ENCODE measurements at regions not wholly inside any gene's neighbourhood (a gene's known extent, or its start where the extent isn't known, plus 50 kb on each side); places are given as distances from the start of the nearest gene placed in this dataset.

DNA sequence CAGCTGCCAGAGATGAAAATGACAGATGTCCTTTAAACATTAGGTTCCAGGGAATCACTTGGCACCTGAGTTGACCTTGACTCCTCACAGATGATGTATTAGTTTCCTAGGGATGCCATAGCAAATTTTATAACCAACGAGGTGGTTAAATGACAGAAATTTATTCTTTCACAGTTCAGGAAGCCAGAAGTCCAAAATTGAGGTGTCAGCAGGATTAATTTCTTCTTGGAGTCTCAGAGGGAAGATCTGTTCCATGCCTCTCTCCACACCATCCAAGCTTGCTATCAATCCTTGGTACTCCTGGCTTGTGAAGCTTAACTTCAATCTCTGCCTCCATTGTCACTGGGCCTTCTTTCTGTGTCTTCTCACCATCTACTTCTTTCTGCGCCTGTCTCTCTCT is 249.7 kb upstream of the BTG1 start:
- TF ChIP-seq, protein P1, sequence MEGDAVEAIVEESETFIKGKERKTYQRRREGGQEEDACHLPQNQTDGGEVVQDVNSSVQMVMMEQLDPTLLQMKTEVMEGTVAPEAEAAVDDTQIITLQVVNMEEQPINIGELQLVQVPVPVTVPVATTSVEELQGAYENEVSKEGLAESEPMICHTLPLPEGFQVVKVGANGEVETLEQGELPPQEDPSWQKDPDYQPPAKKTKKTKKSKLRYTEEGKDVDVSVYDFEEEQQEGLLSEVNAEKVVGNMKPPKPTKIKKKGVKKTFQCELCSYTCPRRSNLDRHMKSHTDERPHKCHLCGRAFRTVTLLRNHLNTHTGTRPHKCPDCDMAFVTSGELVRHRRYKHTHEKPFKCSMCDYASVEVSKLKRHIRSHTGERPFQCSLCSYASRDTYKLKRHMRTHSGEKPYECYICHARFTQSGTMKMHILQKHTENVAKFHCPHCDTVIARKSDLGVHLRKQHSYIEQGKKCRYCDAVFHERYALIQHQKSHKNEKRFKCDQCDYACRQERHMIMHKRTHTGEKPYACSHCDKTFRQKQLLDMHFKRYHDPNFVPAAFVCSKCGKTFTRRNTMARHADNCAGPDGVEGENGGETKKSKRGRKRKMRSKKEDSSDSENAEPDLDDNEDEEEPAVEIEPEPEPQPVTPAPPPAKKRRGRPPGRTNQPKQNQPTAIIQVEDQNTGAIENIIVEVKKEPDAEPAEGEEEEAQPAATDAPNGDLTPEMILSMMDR (conservative IDR thresholded peaks at IDR 0.05): no peak
- no peak for TF ChIP-seq EZH2 (IDR thresholded peaks at IDR 0.05; ENCODE audit: low read depth)
